T-helper 2 cell treated with Interferon-gamma antibody and Interleukin-4, amounts not matched to agents 5 μg/mL and 100 μg/mL, for 36 hours (primary cell): ENCODE measurements at regions not wholly inside any gene's neighbourhood (a gene's known extent, or its start where the extent isn't known, plus 50 kb on each side); places are given as distances from the start of the nearest gene placed in this dataset.

Experiments
- DNase-seq: peaks from one replicate; pipeline ENCODE4 v3.0.0; 2021; ENCODE audit warnings: low spot score
- H3K27ac Mint-ChIP-seq: one replicate; pipeline ENCODE4 v1.8.0; 2021; ENCODE audit warnings: mild to moderate bottlenecking, mixed read lengths
- H3K27me3 Mint-ChIP-seq: one replicate; pipeline ENCODE4 v1.8.0; 2021; ENCODE audit warnings: low read depth, mixed read lengths
- H3K36me3 Mint-ChIP-seq: one replicate; pipeline ENCODE4 v1.8.0; 2021; ENCODE audit warnings: low read depth, mixed read lengths
- H3K4me1 Mint-ChIP-seq: one replicate; pipeline ENCODE4 v1.8.0; 2021; ENCODE audit warnings: low read depth, mixed read lengths
- H3K4me3 Mint-ChIP-seq: one replicate; pipeline ENCODE4 v1.8.0; 2022; ENCODE audit warnings: mild to moderate bottlenecking, moderate library complexity, mixed read lengths
- H3K9me3 Mint-ChIP-seq: one replicate; pipeline ENCODE4 v1.8.0; 2021; ENCODE audit warnings: mixed read lengths

DNA sequence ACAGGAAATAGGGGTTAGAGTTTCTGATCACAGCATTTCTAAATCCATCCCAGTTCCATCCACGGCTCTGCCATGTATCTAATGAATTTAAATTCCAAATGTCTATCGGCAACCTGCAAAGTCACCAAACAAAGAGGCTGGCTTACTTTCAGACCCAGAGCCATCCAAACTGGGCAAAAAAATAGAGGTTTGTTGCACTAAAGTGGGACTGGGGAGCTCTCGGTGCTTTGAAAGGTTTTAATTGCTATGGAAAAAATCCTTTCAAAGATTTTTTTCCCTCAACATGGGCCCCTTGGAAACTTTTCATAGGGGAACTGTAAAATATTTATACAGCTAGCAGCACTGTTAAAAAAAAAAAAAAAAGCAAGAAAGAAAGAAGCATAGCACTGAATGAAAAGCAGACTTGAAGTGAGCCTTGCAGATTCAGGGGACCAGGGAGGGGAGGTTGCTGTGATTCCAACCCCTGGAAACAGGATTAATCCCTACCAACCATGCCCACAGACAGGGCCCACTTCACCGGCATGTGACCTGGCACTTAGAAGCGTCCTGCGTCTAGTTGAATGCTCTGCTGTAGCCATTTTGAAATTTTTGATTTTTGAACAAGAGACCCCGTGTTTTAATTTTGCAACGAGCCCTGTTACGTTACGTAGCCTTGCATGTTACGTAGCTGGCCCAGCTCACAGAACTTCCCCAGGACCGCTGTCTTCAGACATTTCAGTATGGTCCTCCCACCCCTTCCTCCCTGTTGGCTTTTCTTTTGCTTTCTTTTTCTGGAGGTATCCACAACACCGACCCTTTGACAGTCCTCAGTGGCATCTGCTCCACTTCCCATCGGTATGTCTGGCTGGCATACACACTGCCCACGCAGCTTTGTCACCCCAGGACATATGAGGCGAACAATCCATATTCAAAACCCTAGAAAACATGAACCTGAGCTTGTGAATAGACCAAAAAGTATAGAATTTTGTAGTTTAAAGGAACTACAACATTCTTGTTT, 105.3 kb upstream of the NFIB start:
- Mint-ChIP-seq H3K36me3 (no peaks in the 10 kb centered on the region), H3K27ac (no peak overlapping the region), H3K4me3 (no peak overlapping the region), H3K27me3 (no peaks in the 10 kb centered on the region), H3K4me1 (no peaks in the 10 kb centered on the region), H3K9me3 (no peaks in the 10 kb centered on the region)
- no peak for DNase-seq

DNA sequence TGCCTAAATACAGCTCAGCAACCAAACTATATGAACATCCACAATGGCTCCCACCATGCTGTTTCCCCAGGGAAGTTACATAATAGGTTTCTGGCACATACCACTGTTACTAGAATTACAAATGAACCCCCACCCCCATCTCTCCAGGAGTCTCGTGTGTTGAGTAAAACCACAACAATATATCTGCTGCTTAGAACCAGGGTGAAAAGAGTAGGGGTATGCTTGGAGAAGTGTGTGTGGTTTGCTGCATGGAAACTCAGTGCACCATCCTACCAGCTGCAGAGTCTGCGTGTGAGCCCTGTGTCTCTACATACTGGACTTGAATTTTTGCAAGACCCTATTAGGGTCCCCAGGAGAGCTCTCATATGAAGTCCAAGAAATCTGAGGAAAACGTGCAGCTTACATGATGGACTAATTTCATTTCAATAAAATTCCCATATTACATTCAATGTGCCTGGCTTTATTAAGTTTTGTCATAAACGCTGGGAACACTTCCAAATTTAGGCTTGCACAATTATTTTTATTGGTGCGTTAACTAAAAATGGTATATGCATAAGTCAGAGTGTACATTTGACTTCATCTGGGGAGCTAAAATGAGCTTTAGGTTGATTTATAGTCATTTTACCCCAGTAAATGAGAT, 104.5 kb upstream of the NFIB start:
- Mint-ChIP-seq H3K4me1 (no peaks in the 10 kb centered on the region), H3K9me3 (no peaks in the 10 kb centered on the region), H3K27me3 (no peaks in the 10 kb centered on the region), H3K27ac (no peak overlapping the region), H3K4me3 (no peak overlapping the region), H3K36me3 (no peaks in the 10 kb centered on the region)
- no peak for DNase-seq

DNA sequence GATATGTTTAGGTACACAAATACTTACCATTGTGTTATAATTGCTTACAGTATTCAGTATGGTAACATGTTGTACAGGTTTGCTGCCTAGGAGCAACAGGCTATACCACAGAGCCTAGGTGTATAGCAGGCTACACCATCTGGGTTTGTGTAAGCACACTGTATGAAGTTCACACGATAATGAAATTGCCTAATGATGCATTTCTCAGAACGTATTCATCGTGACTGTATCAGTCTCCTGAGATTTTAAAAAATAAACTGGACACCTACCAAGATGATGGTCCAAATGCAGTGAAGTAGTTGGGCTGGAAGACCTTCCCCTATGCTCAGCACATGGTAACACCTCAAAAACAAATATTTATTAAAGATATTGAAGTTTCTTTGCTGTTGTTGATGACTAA, 103.3 kb upstream of the NFIB start:
- no peak overlapping the region for H3K27ac Mint-ChIP-seq
- H3K9me3 Mint-ChIP-seq, result no peaks in the 10 kb centered on the region
- no peaks in the 10 kb centered on the region for H3K27me3 Mint-ChIP-seq
- no peaks in the 10 kb centered on the region for H3K4me1 Mint-ChIP-seq
- no peak overlapping the region for H3K4me3 Mint-ChIP-seq
- H3K36me3 Mint-ChIP-seq, result no peaks in the 10 kb centered on the region
- no peak for DNase-seq

- H3K4me1 Mint-ChIP-seq, result no peaks in the 10 kb centered on the region
- no peaks in the 10 kb centered on the region for H3K9me3 Mint-ChIP-seq
- DNase-seq, result no peak
- no peak overlapping the region for H3K4me3 Mint-ChIP-seq
- H3K27me3 Mint-ChIP-seq, result no peaks in the 10 kb centered on the region
- H3K27ac Mint-ChIP-seq, result no peak overlapping the region
- H3K36me3 Mint-ChIP-seq, result no peaks in the 10 kb centered on the region
Measured at GRCh38 chr9:14415947-14416346, 102.0 kb upstream of the NFIB start.

GRCh38 chr9:14413812-14414211, 99.9 kb upstream of the NFIB start:
- no peak overlapping the region for H3K27ac Mint-ChIP-seq
- no peaks in the 10 kb centered on the region for H3K27me3 Mint-ChIP-seq
- no peaks in the 10 kb centered on the region for H3K9me3 Mint-ChIP-seq
- no peaks in the 10 kb centered on the region for H3K36me3 Mint-ChIP-seq
- DNase-seq, result no peak
- H3K4me3 Mint-ChIP-seq, result no peak overlapping the region
- no peaks in the 10 kb centered on the region for H3K4me1 Mint-ChIP-seq

- Mint-ChIP-seq H3K4me1 (no peaks in the 10 kb centered on the region), H3K27me3 (no peaks in the 10 kb centered on the region), H3K36me3 (no peaks in the 10 kb centered on the region), H3K27ac (no peak overlapping the region), H3K4me3 (no peak overlapping the region), H3K9me3 (no peaks in the 10 kb centered on the region)
- DNase-seq, result no peak
Measured at GRCh38 chr9:14412775-14413174, 98.8 kb upstream of the NFIB start.

GRCh38 chr9:14406463-14406862, 92.5 kb upstream of the NFIB start:
- Mint-ChIP-seq H3K9me3 (no peaks in the 10 kb centered on the region), H3K27ac (no peak overlapping the region), H3K36me3 (no peaks in the 10 kb centered on the region), H3K4me1 (no peaks in the 10 kb centered on the region), H3K4me3 (no peak overlapping the region), H3K27me3 (no peaks in the 10 kb centered on the region)
- DNase-seq, result no peak

DNA sequence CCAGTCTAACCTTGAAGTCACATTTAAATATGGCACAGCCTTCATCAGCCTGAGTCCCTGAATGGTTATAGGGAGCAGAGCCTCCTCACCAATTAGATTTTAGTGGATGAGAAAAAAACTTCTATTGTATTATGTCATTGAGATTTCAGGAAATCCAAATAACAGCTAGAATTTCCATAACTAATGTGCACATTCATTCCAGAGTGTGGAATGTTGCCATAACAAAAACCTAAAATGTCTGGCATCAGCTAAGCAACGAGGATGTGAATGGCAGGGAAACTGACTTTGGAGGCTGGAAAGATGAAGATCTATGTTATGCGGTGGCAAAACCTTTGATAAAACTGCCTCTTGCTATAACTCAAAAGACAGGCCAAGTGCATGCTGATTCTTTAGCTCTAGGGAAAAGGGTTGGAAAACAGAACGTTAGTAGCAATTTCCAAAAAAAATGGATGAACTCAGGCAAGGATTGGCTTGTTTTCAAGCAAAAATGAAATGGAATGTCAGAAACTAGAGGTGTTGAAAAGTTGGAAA, 91.3 kb upstream of the NFIB start:
- no peak for DNase-seq
- no peaks in the 10 kb centered on the region for H3K4me1 Mint-ChIP-seq
- H3K9me3 Mint-ChIP-seq, result no peaks in the 10 kb centered on the region
- no peak overlapping the region for H3K4me3 Mint-ChIP-seq
- no peak overlapping the region for H3K27ac Mint-ChIP-seq
- H3K36me3 Mint-ChIP-seq, result no peaks in the 10 kb centered on the region
- no peaks in the 10 kb centered on the region for H3K27me3 Mint-ChIP-seq

- Mint-ChIP-seq H3K4me3 (no peak overlapping the region), H3K9me3 (no peaks in the 10 kb centered on the region), H3K27me3 (no peaks in the 10 kb centered on the region), H3K27ac (no peak overlapping the region), H3K36me3 (no peaks in the 10 kb centered on the region), H3K4me1 (no peaks in the 10 kb centered on the region)
- DNase-seq, result no peak
Measured at GRCh38 chr9:14403081-14403480, 89.1 kb upstream of the NFIB start.

- H3K27ac Mint-ChIP-seq, result no peak overlapping the region
- no peaks in the 10 kb centered on the region for H3K27me3 Mint-ChIP-seq
- no peak for DNase-seq
- H3K36me3 Mint-ChIP-seq, result no peaks in the 10 kb centered on the region
- H3K4me3 Mint-ChIP-seq, result no peak overlapping the region
- no peaks in the 10 kb centered on the region for H3K9me3 Mint-ChIP-seq
- H3K4me1 Mint-ChIP-seq, result no peaks in the 10 kb centered on the region
Measured at GRCh38 chr9:14402583-14402982, 88.6 kb upstream of the NFIB start.

DNA sequence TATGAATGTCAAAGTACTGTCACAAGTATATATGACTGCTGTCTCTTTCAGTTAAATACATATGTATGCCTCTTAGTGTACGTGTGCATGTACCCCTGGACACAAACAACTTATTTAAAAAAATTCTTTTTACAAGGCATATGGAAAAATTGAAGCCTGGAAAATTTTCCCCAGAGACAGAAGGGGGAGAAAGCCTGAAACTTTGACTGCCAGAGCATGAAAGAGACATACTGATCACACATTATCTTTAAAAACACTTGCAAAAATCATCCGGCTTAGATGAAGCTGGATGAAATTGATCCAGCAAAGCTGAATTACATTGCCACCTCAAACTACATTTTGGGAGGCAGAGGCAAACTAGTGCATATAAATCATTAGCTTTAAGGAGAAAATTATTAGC, 88.0 kb upstream of the NFIB start:
- DNase-seq, result no peak
- H3K27me3 Mint-ChIP-seq, result no peaks in the 10 kb centered on the region
- H3K4me3 Mint-ChIP-seq, result no peak overlapping the region
- no peaks in the 10 kb centered on the region for H3K9me3 Mint-ChIP-seq
- H3K27ac Mint-ChIP-seq, result no peak overlapping the region
- H3K36me3 Mint-ChIP-seq, result no peaks in the 10 kb centered on the region
- H3K4me1 Mint-ChIP-seq, result no peaks in the 10 kb centered on the region

DNA sequence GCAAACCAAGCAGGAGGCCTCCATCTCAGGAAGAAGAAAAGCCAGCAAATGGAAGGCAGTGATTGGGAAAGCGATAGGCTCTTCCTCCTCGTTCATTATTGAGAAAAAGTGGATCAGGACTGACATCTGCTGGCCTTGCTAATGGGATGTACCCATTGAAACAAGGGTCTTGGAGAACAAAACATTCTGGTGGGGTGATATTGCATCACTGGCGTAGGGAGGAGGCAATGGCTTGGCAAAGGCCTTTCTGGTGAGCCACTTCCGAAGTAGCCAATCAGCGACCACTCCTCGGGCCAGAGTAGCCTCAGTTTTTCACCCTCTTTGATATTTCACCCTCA, 86.7 kb upstream of the NFIB start:
- no peak overlapping the region for H3K4me3 Mint-ChIP-seq
- H3K9me3 Mint-ChIP-seq, result no peaks in the 10 kb centered on the region
- DNase-seq, result no peak
- H3K27me3 Mint-ChIP-seq, result no peaks in the 10 kb centered on the region
- H3K36me3 Mint-ChIP-seq, result no peaks in the 10 kb centered on the region
- no peak overlapping the region for H3K27ac Mint-ChIP-seq
- no peaks in the 10 kb centered on the region for H3K4me1 Mint-ChIP-seq

DNA sequence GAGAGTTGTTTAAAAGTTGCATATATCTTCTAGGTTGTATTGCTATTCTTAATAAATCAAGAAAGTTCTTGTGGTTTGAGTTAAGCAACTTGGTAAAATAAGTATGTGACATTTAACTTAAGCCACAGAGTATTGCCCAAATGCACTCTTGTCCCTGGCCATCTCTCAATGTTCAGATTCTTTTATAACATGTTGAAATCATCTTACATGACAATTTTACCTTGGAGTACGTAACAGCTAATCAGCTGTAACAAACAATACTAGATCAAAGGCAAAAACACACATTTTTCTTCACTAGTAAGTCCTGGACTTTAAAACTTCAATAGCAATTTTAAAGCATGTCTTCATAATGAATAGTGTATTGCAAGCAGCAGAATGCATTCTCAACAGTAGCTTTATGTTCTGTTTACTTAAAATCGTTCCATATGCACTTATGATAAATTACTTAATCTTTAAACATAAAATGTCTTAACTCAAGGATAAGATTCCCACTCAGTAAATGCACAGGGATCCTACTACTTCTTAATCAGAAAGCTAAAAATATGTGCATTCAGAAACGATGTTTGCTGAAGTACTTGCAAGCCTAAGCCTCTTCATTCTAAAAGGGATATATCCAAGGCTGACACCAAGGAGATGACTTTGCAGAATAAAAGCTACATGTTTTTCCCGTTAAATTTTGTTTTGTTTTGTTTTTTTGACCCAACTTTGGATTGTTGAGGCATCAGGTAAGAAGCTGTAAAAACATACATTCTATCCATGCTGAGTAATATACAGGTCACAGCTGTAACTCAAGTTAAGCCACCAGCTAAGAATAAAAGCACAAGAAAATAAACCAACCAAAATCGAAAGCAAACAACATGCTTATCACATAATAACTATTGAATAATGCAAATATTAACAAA, 86.1 kb upstream of the NFIB start:
- H3K4me3 Mint-ChIP-seq, result no peak overlapping the region
- no peaks in the 10 kb centered on the region for H3K9me3 Mint-ChIP-seq
- no peaks in the 10 kb centered on the region for H3K4me1 Mint-ChIP-seq
- H3K27me3 Mint-ChIP-seq, result no peaks in the 10 kb centered on the region
- no peak overlapping the region for H3K27ac Mint-ChIP-seq
- H3K36me3 Mint-ChIP-seq, result no peaks in the 10 kb centered on the region
- DNase-seq, result no peak

DNA sequence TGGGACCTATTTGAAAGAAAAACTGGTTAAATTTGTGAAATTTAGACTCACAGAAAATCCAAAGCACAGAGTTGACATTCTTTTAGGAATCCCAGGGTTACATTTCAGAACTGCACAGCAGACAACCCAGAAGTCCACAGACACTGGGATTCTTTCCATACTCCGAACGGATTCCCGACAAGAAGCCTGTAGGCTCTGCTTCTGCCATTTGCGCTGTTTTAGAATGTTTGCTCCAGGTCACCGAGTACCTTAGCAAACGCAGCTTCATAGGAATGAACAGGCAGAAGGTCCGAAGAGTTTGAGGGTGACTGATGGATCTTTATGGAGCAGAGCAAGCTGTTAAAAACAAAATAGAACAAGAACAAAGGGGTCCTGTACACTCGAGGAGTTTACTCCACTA, 84.5 kb upstream of the NFIB start:
- H3K4me1 Mint-ChIP-seq, result no peaks in the 10 kb centered on the region
- no peak overlapping the region for H3K4me3 Mint-ChIP-seq
- H3K36me3 Mint-ChIP-seq, result no peaks in the 10 kb centered on the region
- H3K27ac Mint-ChIP-seq, result no peak overlapping the region
- no peaks in the 10 kb centered on the region for H3K27me3 Mint-ChIP-seq
- no peaks in the 10 kb centered on the region for H3K9me3 Mint-ChIP-seq
- DNase-seq, result no peak
